ENCODE measurements at regions not wholly inside any gene's neighbourhood (a gene's known extent, or its start where the extent isn't known, plus 50 kb on each side); places are given as distances from the start of the nearest gene placed in this dataset.
"Not testable (repeated sequence)": the region's sequence is repeated elsewhere in the genome, so short reads cannot be mapped to it uniquely, and the experiment has no call there.

DNA sequence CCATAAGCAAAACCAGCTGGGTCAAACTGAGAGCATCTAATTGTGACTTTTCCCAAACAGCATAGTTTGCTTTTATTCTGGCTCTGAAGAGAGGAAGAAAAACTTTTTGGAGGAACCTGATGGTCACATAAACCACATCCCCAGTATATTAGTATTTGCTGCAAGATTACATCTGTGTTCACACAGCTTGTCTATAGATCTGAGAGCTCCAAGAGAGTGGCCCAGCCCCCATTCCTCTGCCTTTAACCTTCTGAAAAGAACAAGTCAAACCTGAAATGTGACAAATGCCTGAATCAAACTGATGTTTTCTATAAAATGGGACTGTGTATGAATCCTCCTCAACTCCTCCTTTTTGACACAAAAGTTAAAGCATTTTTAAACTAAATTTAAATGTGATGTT lies 435.2 kb downstream of the ZNF479 start:
- intact Hi-C loops (cut with DNase I; ENCODE audit: low total_unique reads); H3K4me3 ChIP-seq; H3K27me3 ChIP-seq; DNase-seq; H3K9me3 ChIP-seq; H3K36me3 ChIP-seq; H3K4me1 ChIP-seq; H3K27ac ChIP-seq: not testable (repeated sequence)
- in situ Hi-C loops (cut with MboI; ENCODE audit: low pct_ligation_motif_present in 1 of 4, low pct_unique_long_range_greater_than_20kb in 1 of 4, low sequenced_read_pairs in 3 of 4), result loop anchor here in 1 of 4 donors (25.0 kb wide), 1 partner anchor 110 kb away; no protein-coding TSS in a partner anchor

DNA sequence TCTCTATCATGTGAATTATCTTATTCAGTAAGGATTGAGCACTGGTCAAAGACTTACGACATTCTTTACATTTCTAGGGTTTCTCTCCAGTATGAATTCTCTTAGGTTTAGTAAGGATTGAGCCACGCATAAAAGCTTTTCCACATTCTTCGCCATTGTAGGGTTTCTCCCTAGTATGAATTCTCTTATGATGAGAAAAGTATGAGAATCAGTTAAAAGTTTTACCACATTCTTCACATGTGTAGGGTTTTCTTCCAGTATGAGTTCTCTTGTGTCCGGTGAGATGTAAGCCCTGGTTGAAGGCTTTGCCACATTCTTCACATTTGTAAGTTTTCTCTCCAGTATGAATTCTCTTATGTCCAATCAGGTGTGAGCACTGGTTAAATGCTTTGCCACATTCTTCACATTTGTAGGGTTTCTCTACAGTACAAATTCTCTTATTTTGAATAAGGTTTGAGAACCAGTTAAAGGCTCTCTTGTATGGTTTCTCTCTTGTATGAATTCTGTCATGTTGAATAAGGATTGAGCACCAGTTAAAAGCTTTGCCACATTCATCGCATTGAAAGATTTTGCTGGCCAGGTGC lies 445.9 kb downstream of the ZNF479 start:
- WGBS, 2 donors (ENCODE audit: low coverage in 1 of 2), result 77 to 94% methylated on average over 3 to 5 of the region's 5 CpGs
- H3K27ac ChIP-seq, result no peak overlapping the region
- no peaks in the 10 kb centered on the region for H3K27me3 ChIP-seq
- no peak overlapping the region for H3K4me3 ChIP-seq
- in situ Hi-C loops (cut with MboI; ENCODE audit: low pct_ligation_motif_present in 1 of 4, low pct_unique_long_range_greater_than_20kb in 1 of 4, low sequenced_read_pairs in 3 of 4) (loop anchor here in 1 of 4 donors (25.0 kb wide), 1 partner anchor 99 kb away; no protein-coding TSS in a partner anchor), intact Hi-C loops (cut with DNase I; ENCODE audit: low total_unique reads) (no loop called here)
- no peaks in the 10 kb centered on the region for H3K36me3 ChIP-seq
- DNase-seq, result no peak
- no peak for TF ChIP-seq POLR2AphosphoS5 (IDR thresholded peaks at IDR 0.05)
- no peak for TF ChIP-seq POLR2A (IDR thresholded peaks at IDR 0.05)
- TF ChIP-seq, protein P1, sequence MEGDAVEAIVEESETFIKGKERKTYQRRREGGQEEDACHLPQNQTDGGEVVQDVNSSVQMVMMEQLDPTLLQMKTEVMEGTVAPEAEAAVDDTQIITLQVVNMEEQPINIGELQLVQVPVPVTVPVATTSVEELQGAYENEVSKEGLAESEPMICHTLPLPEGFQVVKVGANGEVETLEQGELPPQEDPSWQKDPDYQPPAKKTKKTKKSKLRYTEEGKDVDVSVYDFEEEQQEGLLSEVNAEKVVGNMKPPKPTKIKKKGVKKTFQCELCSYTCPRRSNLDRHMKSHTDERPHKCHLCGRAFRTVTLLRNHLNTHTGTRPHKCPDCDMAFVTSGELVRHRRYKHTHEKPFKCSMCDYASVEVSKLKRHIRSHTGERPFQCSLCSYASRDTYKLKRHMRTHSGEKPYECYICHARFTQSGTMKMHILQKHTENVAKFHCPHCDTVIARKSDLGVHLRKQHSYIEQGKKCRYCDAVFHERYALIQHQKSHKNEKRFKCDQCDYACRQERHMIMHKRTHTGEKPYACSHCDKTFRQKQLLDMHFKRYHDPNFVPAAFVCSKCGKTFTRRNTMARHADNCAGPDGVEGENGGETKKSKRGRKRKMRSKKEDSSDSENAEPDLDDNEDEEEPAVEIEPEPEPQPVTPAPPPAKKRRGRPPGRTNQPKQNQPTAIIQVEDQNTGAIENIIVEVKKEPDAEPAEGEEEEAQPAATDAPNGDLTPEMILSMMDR (IDR thresholded peaks at IDR 0.05), result no peak
- TF ChIP-seq EP300 (IDR thresholded peaks at IDR 0.05; ENCODE audit: low read depth), result no peak
- no peaks in the 10 kb centered on the region for H3K4me1 ChIP-seq
- peaks cover 42 to 46% of the 10 kb centered on the region in 2 donors for H3K9me3 ChIP-seq

DNA sequence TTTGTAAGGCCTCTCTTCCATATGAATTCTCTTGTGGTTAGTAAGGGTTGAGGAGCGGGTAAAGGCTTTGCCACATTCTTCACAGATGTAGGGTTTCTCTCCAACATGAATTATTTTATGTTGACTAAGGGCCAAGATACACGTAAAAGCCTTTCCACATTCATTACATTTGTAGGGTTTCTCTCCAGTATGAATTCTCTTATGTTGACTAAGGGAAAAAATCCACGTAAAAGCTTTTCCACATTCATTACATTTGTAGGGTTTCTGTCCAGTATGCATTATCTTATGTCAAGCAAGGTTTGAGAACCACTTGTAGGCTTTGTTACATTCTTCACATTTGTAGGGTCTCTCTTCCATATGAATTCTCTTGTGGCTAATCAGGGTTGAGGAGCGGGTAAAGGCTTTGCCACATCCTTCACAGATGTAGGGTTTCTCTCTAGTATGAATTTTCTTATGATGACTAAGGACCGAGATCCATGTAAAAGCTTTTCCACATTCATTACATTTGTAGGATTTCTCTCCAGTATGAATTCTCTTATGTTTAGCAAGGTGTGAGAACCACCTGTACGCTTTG lies 493.0 kb downstream of the ZNF479 start:
- TF ChIP-seq EP300 (IDR thresholded peaks at IDR 0.05; ENCODE audit: low read depth) (no peak), POLR2A (IDR thresholded peaks at IDR 0.05) (no peak), POLR2AphosphoS5 (IDR thresholded peaks at IDR 0.05) (no peak)
- TF ChIP-seq, protein P1 (IDR thresholded peaks at IDR 0.05), result no peak
- no peak for DNase-seq
- Histone ChIP-seq H3K9me3 (peaks cover 28 to 73% of the 10 kb centered on the region in 2 donors), H3K27me3 (no peaks in the 10 kb centered on the region), H3K4me1 (no peaks in the 10 kb centered on the region), H3K27ac (no peak overlapping the region), H3K36me3 (no peaks in the 10 kb centered on the region), H3K4me3 (no peak overlapping the region)
- in situ Hi-C loops (cut with MboI; ENCODE audit: low pct_ligation_motif_present in 1 of 4, low pct_unique_long_range_greater_than_20kb in 1 of 4, low sequenced_read_pairs in 3 of 4) (no loop called here), intact Hi-C loops (cut with DNase I; ENCODE audit: low total_unique reads) (no loop called here)
- 62 to 74% methylated on average over 6 of the region's 6 CpGs for WGBS, 2 donors (ENCODE audit: low coverage in 1 of 2)

DNA sequence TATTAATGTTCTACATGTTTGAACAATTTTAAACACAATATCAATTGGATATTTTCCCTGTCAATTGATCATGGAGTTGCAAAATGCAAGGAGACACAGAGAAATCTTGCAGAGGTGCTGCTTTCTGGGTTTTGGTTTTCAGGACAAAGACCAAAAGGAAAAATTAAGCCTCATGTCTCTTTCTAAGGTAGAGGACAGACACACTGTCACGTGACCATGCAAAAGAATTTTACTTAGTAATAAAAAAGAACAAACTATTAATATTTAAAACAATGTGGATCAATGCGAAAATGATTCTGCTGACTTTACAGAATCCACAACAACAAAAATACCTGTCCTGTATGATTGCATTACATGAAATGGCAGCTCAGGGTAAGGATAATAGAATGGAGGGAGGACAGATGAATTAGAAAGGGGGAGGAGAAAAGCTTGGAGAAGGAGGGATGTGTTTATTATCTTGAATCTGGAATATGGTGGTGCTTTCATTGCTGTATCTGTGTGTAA lies 493.7 kb upstream of the NUPR2 start:
- 43 to 54% methylated on average over 2 of the region's 2 CpGs for WGBS, 2 donors (ENCODE audit: low coverage in 1 of 2)
- Histone ChIP-seq H3K4me1 (no peaks in the 10 kb centered on the region), H3K36me3 (no peaks in the 10 kb centered on the region), H3K9me3 (peaks cover 5 to 12% of the 10 kb centered on the region in 2 donors), H3K27me3 (no peaks in the 10 kb centered on the region), H3K4me3 (no peak overlapping the region), H3K27ac (no peak overlapping the region)
- no peak for DNase-seq
- intact Hi-C loops (cut with DNase I; ENCODE audit: low total_unique reads), result no loop called here
- in situ Hi-C loops (cut with MboI; ENCODE audit: low pct_ligation_motif_present in 1 of 4, low pct_unique_long_range_greater_than_20kb in 1 of 4, low sequenced_read_pairs in 3 of 4), result no loop called here
- TF ChIP-seq, protein P1 (IDR thresholded peaks at IDR 0.05), result no peak
- no peak for TF ChIP-seq POLR2AphosphoS5 (IDR thresholded peaks at IDR 0.05)
- TF ChIP-seq POLR2A (IDR thresholded peaks at IDR 0.05), result no peak
- TF ChIP-seq EP300 (IDR thresholded peaks at IDR 0.05; ENCODE audit: low read depth), result no peak
